ENCODE measurements at regions not wholly inside any gene's neighbourhood (a gene's known extent, or its start where the extent isn't known, plus 50 kb on each side); places are given as distances from the start of the nearest gene placed in this dataset.

DNA sequence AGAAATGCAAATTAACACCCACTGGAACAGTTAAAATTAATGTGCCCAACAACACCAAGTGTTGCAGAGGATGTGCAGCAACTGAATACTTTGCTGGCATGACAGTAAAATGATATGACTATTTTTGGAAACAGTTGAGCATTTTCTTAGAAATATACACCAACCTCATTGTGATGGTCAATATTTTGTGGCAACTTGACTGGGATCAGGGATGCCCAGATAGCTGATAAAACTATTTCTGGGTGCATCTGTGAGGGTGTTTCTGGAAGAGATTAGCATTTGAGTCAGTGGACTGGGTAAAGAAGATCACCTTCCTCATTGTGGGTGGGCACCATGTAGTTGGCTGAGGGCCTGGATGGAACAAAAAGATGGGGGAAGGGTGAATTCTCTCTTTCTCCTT, 57.9 kb downstream of the RPLP1 start:
- Histone ChIP-seq H3K27me3 (replicated peaks; ENCODE audit: insufficient read depth, low read length) (no peaks in the 10 kb centered on the region), H3K9ac (ENCODE audit: low read length) (no peak overlapping the region), H3K4me1 (ENCODE audit: low read length) (no peaks in the 10 kb centered on the region), H3K27ac (ENCODE audit: low read length) (no peak overlapping the region), H3K36me3 (replicated peaks; ENCODE audit: insufficient read depth, low read length) (no peaks in the 10 kb centered on the region), H3K9me2 (replicated peaks; ENCODE audit: insufficient read depth, low read length) (no peaks in the 10 kb centered on the region), H2AFZ (ENCODE audit: low read length) (no peak overlapping the region), H3K9me3 (replicated peaks; ENCODE audit: insufficient read depth, low read length) (no peaks in the 10 kb centered on the region), H3F3A (ENCODE audit: insufficient read depth, low read length) (no peaks in the 10 kb centered on the region), H3K4me2 (ENCODE audit: low read depth, low read length) (no peak overlapping the region), H3K79me2 (ENCODE audit: low read length) (no peaks in the 10 kb centered on the region), H4K20me1 (ENCODE audit: insufficient read depth, low read length) (no peaks in the 10 kb centered on the region), H3K4me3 (ENCODE audit: low read length) (no peak overlapping the region)
- DNase-seq: no peak
- TF ChIP-seq, protein P1, sequence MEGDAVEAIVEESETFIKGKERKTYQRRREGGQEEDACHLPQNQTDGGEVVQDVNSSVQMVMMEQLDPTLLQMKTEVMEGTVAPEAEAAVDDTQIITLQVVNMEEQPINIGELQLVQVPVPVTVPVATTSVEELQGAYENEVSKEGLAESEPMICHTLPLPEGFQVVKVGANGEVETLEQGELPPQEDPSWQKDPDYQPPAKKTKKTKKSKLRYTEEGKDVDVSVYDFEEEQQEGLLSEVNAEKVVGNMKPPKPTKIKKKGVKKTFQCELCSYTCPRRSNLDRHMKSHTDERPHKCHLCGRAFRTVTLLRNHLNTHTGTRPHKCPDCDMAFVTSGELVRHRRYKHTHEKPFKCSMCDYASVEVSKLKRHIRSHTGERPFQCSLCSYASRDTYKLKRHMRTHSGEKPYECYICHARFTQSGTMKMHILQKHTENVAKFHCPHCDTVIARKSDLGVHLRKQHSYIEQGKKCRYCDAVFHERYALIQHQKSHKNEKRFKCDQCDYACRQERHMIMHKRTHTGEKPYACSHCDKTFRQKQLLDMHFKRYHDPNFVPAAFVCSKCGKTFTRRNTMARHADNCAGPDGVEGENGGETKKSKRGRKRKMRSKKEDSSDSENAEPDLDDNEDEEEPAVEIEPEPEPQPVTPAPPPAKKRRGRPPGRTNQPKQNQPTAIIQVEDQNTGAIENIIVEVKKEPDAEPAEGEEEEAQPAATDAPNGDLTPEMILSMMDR (IDR thresholded peaks at IDR 0.05; ENCODE audit: low read length): no peak
- TF ChIP-seq EZH2 (optimal IDR thresholded peaks at IDR 0.05; ENCODE audit: low read depth, low read length) (no peak), EZH2phosphoT487 (IDR thresholded peaks at IDR 0.05; ENCODE audit: low read length) (no peak)

DNA sequence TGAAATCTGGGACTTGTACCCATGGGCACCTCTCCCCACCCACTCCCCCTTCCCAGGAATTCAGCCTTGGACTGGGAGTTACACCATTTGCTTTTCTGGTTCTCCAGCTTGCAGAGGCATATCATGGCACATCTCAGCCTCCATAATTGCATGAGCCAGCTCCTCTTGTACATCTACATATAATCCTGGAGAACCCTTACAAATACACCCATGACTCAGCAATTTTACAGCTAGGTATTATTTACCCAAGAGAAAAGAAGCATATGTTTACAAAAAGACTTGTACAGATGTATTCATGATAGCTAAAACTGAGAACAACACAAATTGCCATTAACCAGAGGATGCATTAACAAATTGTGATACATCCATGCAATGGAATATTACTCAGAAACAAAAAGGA, 58.4 kb downstream of the RPLP1 start:
- no peak overlapping the region for H3K9ac ChIP-seq (ENCODE audit: low read length)
- no peaks in the 10 kb centered on the region for H3K79me2 ChIP-seq (ENCODE audit: low read length)
- H3K4me2 ChIP-seq (ENCODE audit: low read depth, low read length): no peak overlapping the region
- no peaks in the 10 kb centered on the region for H3K36me3 ChIP-seq (replicated peaks; ENCODE audit: insufficient read depth, low read length)
- no peaks in the 10 kb centered on the region for H4K20me1 ChIP-seq (ENCODE audit: insufficient read depth, low read length)
- DNase-seq: no peak
- no peak for TF ChIP-seq EZH2 (optimal IDR thresholded peaks at IDR 0.05; ENCODE audit: low read depth, low read length)
- TF ChIP-seq EZH2phosphoT487 (IDR thresholded peaks at IDR 0.05; ENCODE audit: low read length): no peak
- TF ChIP-seq, protein P1 (IDR thresholded peaks at IDR 0.05; ENCODE audit: low read length): no peak
- H3K27ac ChIP-seq (ENCODE audit: low read length): no peak overlapping the region
- H3F3A ChIP-seq (ENCODE audit: insufficient read depth, low read length): no peaks in the 10 kb centered on the region
- no peak overlapping the region for H3K4me3 ChIP-seq (ENCODE audit: low read length)
- H3K9me2 ChIP-seq (replicated peaks; ENCODE audit: insufficient read depth, low read length): no peaks in the 10 kb centered on the region
- H2AFZ ChIP-seq (ENCODE audit: low read length): no peak overlapping the region
- no peaks in the 10 kb centered on the region for H3K4me1 ChIP-seq (ENCODE audit: low read length)
- no peaks in the 10 kb centered on the region for H3K27me3 ChIP-seq (replicated peaks; ENCODE audit: insufficient read depth, low read length)
- no peaks in the 10 kb centered on the region for H3K9me3 ChIP-seq (replicated peaks; ENCODE audit: insufficient read depth, low read length)

DNA sequence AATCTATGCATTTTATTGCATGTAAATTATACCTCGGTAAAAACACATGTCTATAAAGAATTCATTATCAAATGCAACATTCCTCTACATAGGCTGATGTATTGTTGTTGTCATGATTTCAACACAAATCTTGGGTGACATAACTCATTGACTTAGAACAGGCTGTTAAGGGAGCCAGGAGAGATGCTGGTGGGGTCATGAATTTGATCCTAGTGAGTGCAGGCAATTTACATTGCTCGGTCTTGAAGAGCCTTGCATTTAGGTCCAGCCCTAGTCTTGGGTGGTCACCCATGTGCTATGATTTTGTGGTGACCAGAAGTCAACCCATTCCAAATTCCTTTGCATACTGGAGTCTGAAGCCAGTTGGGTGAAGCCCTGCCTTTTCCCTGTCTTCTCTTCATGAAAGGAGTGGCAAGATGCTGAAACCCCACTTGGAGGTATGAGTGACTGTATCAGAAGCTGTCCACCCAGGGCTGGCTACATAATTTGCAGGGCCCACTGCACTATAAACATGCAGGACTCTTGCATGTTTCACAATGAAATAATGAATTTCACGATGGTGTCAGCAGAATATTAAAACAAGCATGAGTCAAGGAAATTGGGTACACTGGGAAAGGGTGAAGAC, 59.2 kb downstream of the RPLP1 start:
- H3K27ac ChIP-seq (ENCODE audit: low read length): no peak overlapping the region
- H3K4me2 ChIP-seq (ENCODE audit: low read depth, low read length): no peak overlapping the region
- no peaks in the 10 kb centered on the region for H3K36me3 ChIP-seq (replicated peaks; ENCODE audit: insufficient read depth, low read length)
- no peaks in the 10 kb centered on the region for H3F3A ChIP-seq (ENCODE audit: insufficient read depth, low read length)
- no peak overlapping the region for H3K4me3 ChIP-seq (ENCODE audit: low read length)
- no peaks in the 10 kb centered on the region for H3K27me3 ChIP-seq (replicated peaks; ENCODE audit: insufficient read depth, low read length)
- DNase-seq: no peak
- H2AFZ ChIP-seq (ENCODE audit: low read length): no peak overlapping the region
- H3K9ac ChIP-seq (ENCODE audit: low read length): no peak overlapping the region
- no peaks in the 10 kb centered on the region for H3K9me3 ChIP-seq (replicated peaks; ENCODE audit: insufficient read depth, low read length)
- no peaks in the 10 kb centered on the region for H3K79me2 ChIP-seq (ENCODE audit: low read length)
- H3K4me1 ChIP-seq (ENCODE audit: low read length): no peaks in the 10 kb centered on the region
- TF ChIP-seq EZH2phosphoT487 (IDR thresholded peaks at IDR 0.05; ENCODE audit: low read length) (no peak), EZH2 (optimal IDR thresholded peaks at IDR 0.05; ENCODE audit: low read depth, low read length) (no peak)
- TF ChIP-seq, protein P1 (IDR thresholded peaks at IDR 0.05; ENCODE audit: low read length): no peak
- H3K9me2 ChIP-seq (replicated peaks; ENCODE audit: insufficient read depth, low read length): no peaks in the 10 kb centered on the region
- no peaks in the 10 kb centered on the region for H4K20me1 ChIP-seq (ENCODE audit: insufficient read depth, low read length)

Measured in MM.1S (cell line).